Ectodermal cell (in vitro differentiated cells): ENCODE measurements at regions not wholly inside any gene's neighbourhood (a gene's known extent, or its start where the extent isn't known, plus 50 kb on each side); places are given as distances from the start of the nearest gene placed in this dataset.

Experiments used
- H3K27ac ChIP-seq: 2 replicates; pipeline ENCODE4 v1.7.0; 2013; ENCODE audit warnings: mild to moderate bottlenecking, low read depth, low read length; ENCODE audit not compliant: insufficient read depth, poor library complexity, severe bottlenecking
- H3K27me3 ChIP-seq: 2 replicates; pipeline ENCODE4 v1.7.0; 2013; ENCODE audit warnings: mild to moderate bottlenecking, low read length; ENCODE audit not compliant: insufficient read depth, control insufficient read depth, poor library complexity, severe bottlenecking
- H3K36me3 ChIP-seq: one replicate; pipeline ENCODE4 v1.7.0; 2013; ENCODE audit warnings: low read length; ENCODE audit not compliant: control insufficient read depth, insufficient read depth
- H3K4me1 ChIP-seq: one replicate; pipeline ENCODE4 v1.7.0; 2013; ENCODE audit warnings: low read length; ENCODE audit not compliant: control insufficient read depth, insufficient read depth
- H3K4me3 ChIP-seq: 2 replicates; pipeline ENCODE4 v1.7.0; 2013; ENCODE audit warnings: low read depth, low read length, control low read depth; ENCODE audit not compliant: insufficient read depth
- H3K9me3 ChIP-seq: 2 replicates; pipeline ENCODE4 v1.7.0; 2013; ENCODE audit warnings: mild to moderate bottlenecking, low read length, moderate library complexity; ENCODE audit not compliant: control insufficient read depth
- WGBS, 2 experiments: methylation state at CpG; one replicate each; pipeline ENCODE4 v1.1.7; 2013; ENCODE audit warnings: missing lambda C conversion rate in 2 of 2; 5-methylcytosine and 5-hydroxymethylcytosine counted together

GRCh38 chr5:155189981-155190380 lies 176.4 kb downstream of the KIF4B start:
- H3K4me3 ChIP-seq, result no peak overlapping the region
- no peaks in the 10 kb centered on the region for H3K36me3 ChIP-seq
- H3K4me1 ChIP-seq, result no peaks in the 10 kb centered on the region
- no peaks in the 10 kb centered on the region for H3K9me3 ChIP-seq
- H3K27me3 ChIP-seq, result no peaks in the 10 kb centered on the region
- H3K27ac ChIP-seq, result no peak overlapping the region
- 87 to 93% methylated on average over 4 of the region's 4 CpGs for WGBS, 2 experiments

- H3K27me3 ChIP-seq, result no peaks in the 10 kb centered on the region
- H3K4me3 ChIP-seq, result no peak overlapping the region
- H3K4me1 ChIP-seq, result no peaks in the 10 kb centered on the region
- no peaks in the 10 kb centered on the region for H3K9me3 ChIP-seq
- no peak overlapping the region for H3K27ac ChIP-seq
- H3K36me3 ChIP-seq, result no peaks in the 10 kb centered on the region
- 93% methylated on average over 3 of the region's 3 CpGs for WGBS, 2 experiments
Measured at GRCh38 chr5:155193029-155193428, 179.5 kb downstream of the KIF4B start.

GRCh38 chr5:155193483-155194107 lies 180.0 kb downstream of the KIF4B start:
- H3K27ac ChIP-seq, result no peak overlapping the region
- no peak overlapping the region for H3K4me3 ChIP-seq
- WGBS, 2 experiments, result 90% methylated on average over 7 of the region's 7 CpGs
- H3K9me3 ChIP-seq, result no peaks in the 10 kb centered on the region
- no peaks in the 10 kb centered on the region for H3K4me1 ChIP-seq
- H3K27me3 ChIP-seq, result no peaks in the 10 kb centered on the region
- no peaks in the 10 kb centered on the region for H3K36me3 ChIP-seq

- Histone ChIP-seq H3K4me3 (no peak overlapping the region), H3K27me3 (no peaks in the 10 kb centered on the region), H3K27ac (no peak overlapping the region), H3K9me3 (no peaks in the 10 kb centered on the region), H3K4me1 (no peaks in the 10 kb centered on the region), H3K36me3 (no peaks in the 10 kb centered on the region)
- WGBS, 2 experiments, result 86 to 87% methylated on average over 4 of the region's 4 CpGs
Measured at GRCh38 chr5:155200608-155201007, 187.1 kb downstream of the KIF4B start.

GRCh38 chr5:155211764-155212163 lies 198.2 kb downstream of the KIF4B start:
- no peaks in the 10 kb centered on the region for H3K9me3 ChIP-seq
- H3K27me3 ChIP-seq, result no peaks in the 10 kb centered on the region
- no peaks in the 10 kb centered on the region for H3K36me3 ChIP-seq
- H3K27ac ChIP-seq, result no peak overlapping the region
- no peak overlapping the region for H3K4me3 ChIP-seq
- WGBS, 2 experiments, result 100% methylated on average over 1 of the region's 1 CpG; no CpG with 5 or more reads in 1 of the 2 experiments
- H3K4me1 ChIP-seq, result no peaks in the 10 kb centered on the region

- no peak overlapping the region for H3K27ac ChIP-seq
Measured at GRCh38 chr5:155222393-155222792, 208.8 kb downstream of the KIF4B start.

GRCh38 chr5:155229135-155229534 lies 215.6 kb downstream of the KIF4B start:
- 91 to 100% methylated on average over 4 to 5 of the region's 5 CpGs for WGBS, 2 experiments
- H3K4me3 ChIP-seq, result no peak overlapping the region
- no peaks in the 10 kb centered on the region for H3K9me3 ChIP-seq
- no peaks in the 10 kb centered on the region for H3K27me3 ChIP-seq
- H3K36me3 ChIP-seq, result no peaks in the 10 kb centered on the region
- H3K27ac ChIP-seq, result no peak overlapping the region
- no peaks in the 10 kb centered on the region for H3K4me1 ChIP-seq

More at GRCh38 chr5:155222393-155222792, 208.8 kb downstream of the KIF4B start:
- 94 to 95% methylated on average over 6 of the region's 6 CpGs for WGBS, 2 experiments
- Histone ChIP-seq H3K27me3 (no peaks in the 10 kb centered on the region), H3K4me1 (no peaks in the 10 kb centered on the region), H3K36me3 (no peaks in the 10 kb centered on the region), H3K4me3 (no peak overlapping the region), H3K9me3 (no peaks in the 10 kb centered on the region)

GRCh38 chr5:155239803-155240202 lies 226.2 kb downstream of the KIF4B start:
- H3K27me3 ChIP-seq, result no peaks in the 10 kb centered on the region
- H3K36me3 ChIP-seq, result no peaks in the 10 kb centered on the region
- H3K4me3 ChIP-seq, result no peak overlapping the region
- H3K9me3 ChIP-seq, result no peaks in the 10 kb centered on the region
- H3K27ac ChIP-seq, result no peak overlapping the region
- WGBS, 2 experiments, result 94% methylated on average over 2 of the region's 2 CpGs
- H3K4me1 ChIP-seq, result no peaks in the 10 kb centered on the region

- Histone ChIP-seq H3K4me1 (no peaks in the 10 kb centered on the region), H3K9me3 (no peaks in the 10 kb centered on the region), H3K27me3 (no peaks in the 10 kb centered on the region), H3K27ac (no peak overlapping the region), H3K36me3 (no peaks in the 10 kb centered on the region), H3K4me3 (no peak overlapping the region)
- 64 to 82% methylated on average over 5 of the region's 5 CpGs for WGBS, 2 experiments
Measured at GRCh38 chr5:155250596-155250995, 237.0 kb downstream of the KIF4B start.

GRCh38 chr5:155252025-155252424 lies 238.5 kb downstream of the KIF4B start:
- H3K27me3 ChIP-seq, result no peaks in the 10 kb centered on the region
- no peaks in the 10 kb centered on the region for H3K4me1 ChIP-seq
- H3K36me3 ChIP-seq, result no peaks in the 10 kb centered on the region
- H3K4me3 ChIP-seq, result no peak overlapping the region
- no peaks in the 10 kb centered on the region for H3K9me3 ChIP-seq
- H3K27ac ChIP-seq, result no peak overlapping the region

- H3K4me1 ChIP-seq, result no peaks in the 10 kb centered on the region
- no peak overlapping the region for H3K27ac ChIP-seq
- 95% methylated on average over 3 of the region's 3 CpGs for WGBS, 2 experiments
- no peaks in the 10 kb centered on the region for H3K27me3 ChIP-seq
- H3K36me3 ChIP-seq, result no peaks in the 10 kb centered on the region
- no peaks in the 10 kb centered on the region for H3K9me3 ChIP-seq
- no peak overlapping the region for H3K4me3 ChIP-seq
Measured at GRCh38 chr5:155252717-155253116, 239.2 kb downstream of the KIF4B start.
